ENCODE measurements at regions not wholly inside any gene's neighbourhood (a gene's known extent, or its start where the extent isn't known, plus 50 kb on each side); places are given as distances from the start of the nearest gene placed in this dataset.

DNA sequence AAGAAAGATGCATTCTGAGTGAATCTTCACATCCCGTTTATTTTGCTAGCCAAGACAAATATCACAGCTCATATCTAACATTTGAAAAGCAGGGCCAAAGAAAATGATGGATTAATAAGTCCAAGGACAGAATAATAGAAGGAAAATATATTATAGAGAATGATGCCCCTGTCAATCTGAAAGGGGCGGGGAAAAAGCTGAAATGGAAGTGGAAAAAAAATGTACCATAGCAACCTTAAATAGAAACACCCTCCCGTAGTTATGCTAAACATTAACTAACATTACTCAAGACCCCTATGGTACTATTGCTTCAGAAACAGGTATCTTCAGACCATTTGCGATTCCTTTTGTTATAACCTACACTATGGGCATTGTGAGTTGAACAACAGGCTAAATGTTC, 67.7 kb upstream of the SMARCA2 start:
- no peak overlapping the region for H3K4me3 ChIP-seq (replicated peaks in 1 of 3; ENCODE audit: low read depth in 2 of 3, low read length in 3 of 3)
- Mint-ChIP-seq H3K4me1 (no peaks in the 10 kb centered on the region), H3K27ac (no peak overlapping the region), H3K36me3 (no peaks in the 10 kb centered on the region), H3K9me3 (no peaks in the 10 kb centered on the region), H3K4me3 (no peak overlapping the region), H3K27me3 (ENCODE audit: low read depth in 3 of 3) (peaks cover 0 to 1% (median 0%) of the 10 kb centered on the region in 3 donors)
- no peak overlapping the region for H2AFZ ChIP-seq (ENCODE audit: insufficient read depth, low read depth, low read length, poor library complexity, severe bottlenecking)
- no peaks in the 10 kb centered on the region for H3K27me3 ChIP-seq (ENCODE audit: control insufficient read depth in 2 of 2, insufficient read depth in 2 of 2, low read length in 2 of 2)
- H3K4me2 ChIP-seq (replicated peaks; ENCODE audit: extremely low read depth, low read length, poor library complexity, severe bottlenecking): no peak overlapping the region
- H3K4me1 ChIP-seq (ENCODE audit: control insufficient read depth in 1 of 2, insufficient read depth in 2 of 2, low read length in 2 of 2): no peaks in the 10 kb centered on the region
- TF ChIP-seq, protein P1, sequence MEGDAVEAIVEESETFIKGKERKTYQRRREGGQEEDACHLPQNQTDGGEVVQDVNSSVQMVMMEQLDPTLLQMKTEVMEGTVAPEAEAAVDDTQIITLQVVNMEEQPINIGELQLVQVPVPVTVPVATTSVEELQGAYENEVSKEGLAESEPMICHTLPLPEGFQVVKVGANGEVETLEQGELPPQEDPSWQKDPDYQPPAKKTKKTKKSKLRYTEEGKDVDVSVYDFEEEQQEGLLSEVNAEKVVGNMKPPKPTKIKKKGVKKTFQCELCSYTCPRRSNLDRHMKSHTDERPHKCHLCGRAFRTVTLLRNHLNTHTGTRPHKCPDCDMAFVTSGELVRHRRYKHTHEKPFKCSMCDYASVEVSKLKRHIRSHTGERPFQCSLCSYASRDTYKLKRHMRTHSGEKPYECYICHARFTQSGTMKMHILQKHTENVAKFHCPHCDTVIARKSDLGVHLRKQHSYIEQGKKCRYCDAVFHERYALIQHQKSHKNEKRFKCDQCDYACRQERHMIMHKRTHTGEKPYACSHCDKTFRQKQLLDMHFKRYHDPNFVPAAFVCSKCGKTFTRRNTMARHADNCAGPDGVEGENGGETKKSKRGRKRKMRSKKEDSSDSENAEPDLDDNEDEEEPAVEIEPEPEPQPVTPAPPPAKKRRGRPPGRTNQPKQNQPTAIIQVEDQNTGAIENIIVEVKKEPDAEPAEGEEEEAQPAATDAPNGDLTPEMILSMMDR (IDR thresholded peaks at IDR 0.05): no peak
- DNase-seq: no peak
- no peaks in the 10 kb centered on the region for H4K20me1 ChIP-seq (ENCODE audit: insufficient read depth, low read length)
- H3K36me3 ChIP-seq (replicated peaks in 1 of 2; ENCODE audit: control insufficient read depth in 1 of 2, insufficient read depth in 2 of 2, low read length in 2 of 2): no peaks in the 10 kb centered on the region
- H3K9me3 ChIP-seq (replicated peaks in 1 of 2; ENCODE audit: control insufficient read depth in 1 of 2, insufficient read depth in 1 of 2, low read length in 2 of 2): no peaks in the 10 kb centered on the region
- H3K27ac ChIP-seq (ENCODE audit: low read depth in 1 of 2, low read length in 2 of 2): no peak overlapping the region
- no peaks in the 10 kb centered on the region for H3K79me2 ChIP-seq (ENCODE audit: insufficient read depth, low read length)
- H3K9ac ChIP-seq (ENCODE audit: insufficient read depth, low read length, poor library complexity, severe bottlenecking): no peak overlapping the region
- WGBS (ENCODE audit: insufficient coverage): no CpG with 5 or more reads among the region's 4 CpGs
- intact Hi-C loops (cut with micrococcal nuclease): loop anchor here in 1 of 2 donors (10.0 kb wide), 1 partner anchor 137 kb away; no protein-coding TSS in a partner anchor

DNA sequence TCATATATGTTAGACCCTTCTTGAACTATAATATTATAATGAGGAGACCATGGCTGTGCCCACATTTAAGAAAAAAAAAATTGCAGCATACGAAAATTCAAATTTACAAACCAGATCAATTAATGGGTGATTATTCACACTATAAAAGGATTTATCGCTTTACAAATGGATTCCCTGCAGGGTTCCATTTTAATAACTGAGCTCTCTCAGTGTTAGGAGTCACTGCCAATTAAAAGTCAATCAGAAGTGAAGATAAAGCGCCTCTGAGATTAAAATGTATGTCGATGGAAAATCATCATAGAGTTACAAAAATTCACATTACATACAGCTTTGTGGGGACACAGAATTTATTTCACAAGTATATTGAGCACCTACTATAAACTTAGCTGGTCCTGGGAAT, 66.6 kb upstream of the SMARCA2 start:
- H3K4me1 ChIP-seq (ENCODE audit: control insufficient read depth in 1 of 2, insufficient read depth in 2 of 2, low read length in 2 of 2): no peaks in the 10 kb centered on the region
- H3K4me3 ChIP-seq (replicated peaks in 1 of 3; ENCODE audit: low read depth in 2 of 3, low read length in 3 of 3): no peak overlapping the region
- H3K36me3 ChIP-seq (replicated peaks in 1 of 2; ENCODE audit: control insufficient read depth in 1 of 2, insufficient read depth in 2 of 2, low read length in 2 of 2): no peaks in the 10 kb centered on the region
- H3K9ac ChIP-seq (ENCODE audit: insufficient read depth, low read length, poor library complexity, severe bottlenecking): no peak overlapping the region
- H3K27ac ChIP-seq (ENCODE audit: low read depth in 1 of 2, low read length in 2 of 2): no peak overlapping the region
- H3K9me3 ChIP-seq (replicated peaks in 1 of 2; ENCODE audit: control insufficient read depth in 1 of 2, insufficient read depth in 1 of 2, low read length in 2 of 2): no peaks in the 10 kb centered on the region
- H3K79me2 ChIP-seq (ENCODE audit: insufficient read depth, low read length): no peaks in the 10 kb centered on the region
- Mint-ChIP-seq H3K4me3 (no peak overlapping the region), H3K36me3 (no peaks in the 10 kb centered on the region), H3K27me3 (ENCODE audit: low read depth in 3 of 3) (peaks cover 0 to 2% (median 0%) of the 10 kb centered on the region in 3 donors), H3K9me3 (no peaks in the 10 kb centered on the region), H3K4me1 (no peaks in the 10 kb centered on the region), H3K27ac (no peak overlapping the region)
- H3K4me2 ChIP-seq (replicated peaks; ENCODE audit: extremely low read depth, low read length, poor library complexity, severe bottlenecking): no peak overlapping the region
- WGBS (ENCODE audit: insufficient coverage): no CpG with 5 or more reads among the region's 4 CpGs
- no peak for DNase-seq
- intact Hi-C loops (cut with micrococcal nuclease): loop anchor here in 1 of 2 donors (10.0 kb wide), 1 partner anchor 136 kb away; no protein-coding TSS in a partner anchor
- H2AFZ ChIP-seq (ENCODE audit: insufficient read depth, low read depth, low read length, poor library complexity, severe bottlenecking): no peak overlapping the region
- TF ChIP-seq, protein P1 (IDR thresholded peaks at IDR 0.05): no peak
- no peaks in the 10 kb centered on the region for H4K20me1 ChIP-seq (ENCODE audit: insufficient read depth, low read length)
- H3K27me3 ChIP-seq (ENCODE audit: control insufficient read depth in 2 of 2, insufficient read depth in 2 of 2, low read length in 2 of 2): no peaks in the 10 kb centered on the region

Data from CD14-positive monocyte (primary cell).